Stimulated activated CD8-positive, alpha-beta memory T cell treated with anti-CD3 and anti-CD28 coated beads, Interleukin-15, amount 100 ng/mL, for 4 hours (primary cell): ENCODE measurements at regions not wholly inside any gene's neighbourhood (a gene's known extent, or its start where the extent isn't known, plus 50 kb on each side); places are given as distances from the start of the nearest gene placed in this dataset.

Source experiments
- DNase-seq, 2 donors: peaks; one replicate each; pipeline ENCODE4 v3.0.0-alpha.2; 2020; ENCODE audit warnings: low read depth in 2 of 2

DNA sequence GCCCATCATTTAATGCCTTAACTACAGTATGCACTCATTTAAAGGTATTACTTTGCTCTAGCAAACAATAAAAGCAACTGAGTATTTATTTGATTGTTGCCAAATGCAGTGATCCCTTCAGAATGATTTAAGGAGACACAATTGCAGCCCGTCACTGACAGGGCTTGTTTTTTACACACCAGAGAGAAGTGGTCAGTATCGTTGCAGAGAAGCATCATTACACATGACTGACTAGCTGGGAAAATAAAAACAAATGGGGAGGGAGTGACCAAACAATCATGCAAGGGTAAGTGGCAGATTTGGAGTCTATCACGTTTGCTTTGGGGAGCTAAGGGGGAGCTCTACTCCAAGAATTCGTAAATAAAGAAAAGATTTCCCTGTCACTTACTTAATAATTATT lies 1685.3 kb upstream of the TENM3 start:
- DNase-seq = no peak

GRCh38 chr4:180558427-180558826 lies 1684.8 kb upstream of the TENM3 start:
- no peak for DNase-seq

- no peak for DNase-seq
These were observed 1682.3 kb upstream of the TENM3 start for GRCh38 chr4:180560896-180561295.

- no peak for DNase-seq
These were observed 1679.2 kb upstream of the TENM3 start for GRCh38 chr4:180564026-180564425.

DNA sequence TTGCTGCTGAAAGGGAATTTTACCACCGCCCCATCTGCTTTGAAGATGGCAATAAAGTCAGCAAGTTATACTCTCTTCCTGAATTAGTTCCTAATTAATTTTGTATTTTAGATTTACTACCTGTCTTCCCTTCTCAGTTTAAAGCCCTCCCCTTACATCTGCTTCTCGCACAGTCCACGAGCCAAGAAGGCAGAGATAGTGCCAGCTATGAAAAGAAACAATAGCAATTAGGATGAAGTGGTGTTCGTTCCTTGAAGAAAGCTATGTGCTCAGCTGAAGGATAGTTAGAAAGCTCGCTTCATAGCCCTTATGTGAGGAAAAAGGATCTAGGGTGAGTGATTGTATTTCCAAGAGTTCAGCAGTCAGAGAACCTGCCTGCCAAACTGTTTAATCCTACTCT lies 1678.8 kb upstream of the TENM3 start:
- no peak for DNase-seq

DNA sequence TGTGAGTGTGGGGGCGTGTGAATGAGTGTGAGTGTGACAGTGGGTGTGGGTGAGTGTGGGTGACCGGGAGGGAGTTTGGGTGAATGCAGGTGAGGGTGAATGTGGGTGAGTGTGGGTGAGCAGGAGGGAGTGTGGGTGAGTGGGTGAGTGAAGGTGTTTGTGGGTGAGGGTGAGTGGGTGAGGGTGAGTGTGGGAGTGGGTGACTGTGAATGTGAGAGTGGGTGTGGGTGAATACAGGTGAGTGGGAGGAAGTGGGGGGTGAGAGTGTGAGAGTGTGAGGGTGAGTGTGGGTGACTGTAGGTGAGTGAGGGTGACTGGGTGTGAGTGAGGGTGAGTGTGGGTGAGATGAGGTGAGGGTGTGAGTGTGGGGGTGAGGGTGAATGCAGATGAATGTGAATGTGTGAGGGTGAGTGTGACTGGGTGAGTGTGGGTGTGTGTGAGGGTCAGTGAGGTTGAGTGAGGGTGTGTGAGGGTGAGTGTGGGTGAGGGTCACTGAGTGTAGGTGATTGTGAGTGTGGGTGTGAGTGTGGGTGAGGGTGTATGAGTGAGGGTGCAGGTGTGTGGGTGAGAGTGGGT lies 1677.3 kb upstream of the TENM3 start:
- DNase-seq = no peak

- DNase-seq = no peak
These were observed 1676.7 kb upstream of the TENM3 start for GRCh38 chr4:180566492-180566891.

GRCh38 chr4:180567080-180567479 lies 1676.1 kb upstream of the TENM3 start:
- DNase-seq = no peak

GRCh38 chr4:180571516-180572055 lies 1671.6 kb upstream of the TENM3 start:
- no peak for DNase-seq

DNA sequence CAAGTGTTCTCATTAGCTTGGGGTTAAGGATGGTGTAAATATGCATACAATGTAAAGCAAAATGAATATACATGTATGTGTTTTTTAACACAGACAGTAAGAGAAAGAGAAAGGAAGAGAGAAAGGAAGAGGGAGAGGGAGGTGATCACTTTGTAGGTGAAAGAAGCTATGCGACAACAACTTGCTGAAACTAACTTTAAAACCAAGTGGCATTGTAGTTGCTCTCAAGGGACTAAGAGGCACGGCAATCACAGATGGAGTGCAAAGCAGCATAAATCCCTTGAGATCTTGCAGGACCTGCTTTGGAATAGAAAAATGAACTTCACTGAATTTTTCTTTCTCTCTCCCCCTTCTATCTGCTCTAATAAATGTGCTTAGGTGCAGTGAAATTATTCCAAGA lies 1665.0 kb upstream of the TENM3 start:
- no peak for DNase-seq

GRCh38 chr4:180581061-180581460 lies 1662.1 kb upstream of the TENM3 start:
- DNase-seq = no peak

- DNase-seq = no peak
These were observed 1655.8 kb upstream of the TENM3 start for GRCh38 chr4:180587379-180587778.

DNA sequence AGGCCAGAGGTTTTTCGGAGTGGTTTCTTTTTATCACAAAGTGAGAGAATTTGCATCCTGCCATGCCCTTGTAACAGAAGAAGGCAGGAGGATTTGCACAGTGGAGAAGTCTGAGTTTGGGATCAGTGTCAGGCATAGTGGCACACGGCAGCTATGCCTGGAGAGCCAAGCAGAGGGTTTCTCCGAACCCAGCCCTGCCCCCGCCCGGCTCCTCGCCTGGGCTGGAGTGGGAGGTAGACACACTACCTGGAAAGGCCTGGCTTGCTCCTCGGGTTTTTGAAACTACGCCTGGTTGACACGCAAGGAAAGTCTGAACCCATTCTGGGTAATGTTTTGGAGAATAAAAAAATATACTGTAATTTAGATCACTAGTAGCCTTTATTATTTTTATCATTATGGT lies 1653.6 kb upstream of the TENM3 start:
- DNase-seq = no peak

GRCh38 chr4:180596888-180597483 lies 1646.2 kb upstream of the TENM3 start:
- no peak for DNase-seq

GRCh38 chr4:180598281-180598680 lies 1644.9 kb upstream of the TENM3 start:
- DNase-seq = no peak

GRCh38 chr4:180603791-180604190 lies 1639.4 kb upstream of the TENM3 start:
- no peak for DNase-seq

- no peak for DNase-seq
These were observed 1632.9 kb upstream of the TENM3 start for GRCh38 chr4:180610324-180610723.

DNA sequence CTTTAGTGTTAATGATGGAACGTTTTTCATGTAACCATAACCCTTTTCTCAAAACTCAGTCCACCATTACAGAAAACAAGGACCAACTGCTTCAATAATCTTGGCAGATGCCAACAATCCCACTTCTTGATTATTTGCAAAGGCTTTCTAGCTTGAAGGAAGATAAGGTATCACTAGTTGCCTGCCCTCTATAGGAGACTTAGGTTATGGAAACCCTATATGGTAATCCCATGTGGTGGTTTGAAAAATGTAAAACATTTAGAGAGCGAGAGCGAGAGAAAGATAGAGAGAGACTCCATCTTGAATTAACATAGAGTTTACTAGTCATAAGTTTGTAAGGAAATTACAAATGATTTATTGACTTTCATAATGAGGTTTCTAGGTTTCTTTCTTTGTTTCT lies 1627.5 kb upstream of the TENM3 start:
- DNase-seq = no peak

DNA sequence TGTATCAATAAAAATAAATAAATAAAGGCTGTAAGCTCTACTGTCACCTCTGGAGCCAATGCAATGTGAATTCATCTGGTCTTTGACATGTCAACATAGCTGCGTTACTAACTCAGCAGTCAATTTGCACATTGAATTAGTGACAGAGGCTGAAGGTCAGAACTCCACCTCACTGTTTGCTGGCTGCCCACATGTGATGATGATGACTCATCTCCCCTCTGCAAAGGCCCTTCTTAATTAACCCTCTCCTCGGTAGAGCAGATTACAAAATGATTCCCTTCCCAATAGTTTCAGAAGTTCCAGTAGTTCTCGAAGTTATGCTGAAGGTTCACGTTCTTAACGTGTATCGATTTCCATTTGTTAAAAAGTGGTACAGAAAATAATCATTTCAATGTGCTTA lies 1626.0 kb upstream of the TENM3 start:
- DNase-seq = no peak

- no peak for DNase-seq
These were observed 1624.8 kb upstream of the TENM3 start for GRCh38 chr4:180618396-180618795.

GRCh38 chr4:180619440-180619839 lies 1623.8 kb upstream of the TENM3 start:
- DNase-seq = no peak

DNA sequence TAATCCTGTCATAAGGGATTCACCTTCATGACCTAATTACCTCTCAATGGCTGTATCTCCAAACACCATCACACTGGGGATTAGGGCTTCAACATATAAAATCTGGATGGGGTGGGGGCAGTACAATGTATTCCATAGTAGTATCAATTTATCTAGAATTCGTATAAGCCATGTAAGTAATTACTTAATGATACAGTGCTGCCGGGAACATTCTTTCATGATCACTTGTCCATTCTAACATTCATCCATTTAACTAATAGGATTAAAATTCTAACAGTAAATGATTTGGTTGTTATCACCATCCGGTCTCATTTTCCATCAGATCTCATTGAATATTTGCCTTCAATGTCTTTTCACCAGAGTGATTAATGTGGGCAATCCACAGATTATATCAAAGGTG lies 1620.9 kb upstream of the TENM3 start:
- no peak for DNase-seq

- no peak for DNase-seq
These were observed 1617.5 kb upstream of the TENM3 start for GRCh38 chr4:180625653-180626052.
